ENCODE measurements at regions not wholly inside any gene's neighbourhood (a gene's known extent, or its start where the extent isn't known, plus 50 kb on each side); places are given as distances from the start of the nearest gene placed in this dataset.
A peak's percentile ranks its signal among the peaks of the same experiment; 100 is the strongest.
"Not testable (repeated sequence)": the region's sequence is repeated elsewhere in the genome, so short reads cannot be mapped to it uniquely, and the experiment has no call there.

DNA sequence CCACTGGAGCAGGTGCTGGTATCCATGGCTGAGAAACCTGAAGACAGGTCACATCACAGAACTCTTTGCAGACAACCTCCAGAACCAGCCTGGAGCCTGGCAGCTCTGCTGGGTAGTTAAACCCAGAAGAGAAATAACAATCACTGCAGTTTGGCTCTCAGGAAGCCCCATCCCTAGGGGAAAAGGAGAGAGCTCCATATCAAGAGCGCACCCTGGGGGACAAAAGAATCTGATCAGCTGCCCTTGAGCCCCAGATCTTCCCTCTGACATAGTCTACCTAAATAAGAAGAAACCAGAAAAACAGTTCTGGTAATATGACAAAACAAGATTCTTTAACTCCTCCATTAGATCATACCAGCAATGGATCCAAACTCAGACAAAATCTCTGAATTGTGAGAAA is 823.2 kb upstream of the FRG1 start:
- peak; percentile 6 for DNase-seq

DNA sequence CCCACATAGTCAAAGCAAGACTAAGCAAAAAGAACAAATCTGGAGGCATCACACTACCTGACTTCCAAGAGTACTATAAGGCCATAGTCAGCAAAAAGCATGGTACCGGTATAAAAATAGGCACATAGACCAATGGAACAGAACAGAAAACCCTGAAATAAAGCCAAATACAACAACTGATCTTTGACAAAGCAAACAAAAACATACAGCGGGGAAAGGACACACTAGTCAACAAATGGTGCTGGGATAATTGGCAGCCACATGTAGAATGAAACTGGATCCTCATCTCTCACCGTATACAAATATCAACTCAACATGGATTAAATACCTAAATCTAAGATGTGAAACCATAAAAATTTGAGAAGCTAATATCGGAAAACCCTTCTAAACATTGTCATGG is 819.3 kb upstream of the FRG1 start:
- DNase-seq = no peak

DNA sequence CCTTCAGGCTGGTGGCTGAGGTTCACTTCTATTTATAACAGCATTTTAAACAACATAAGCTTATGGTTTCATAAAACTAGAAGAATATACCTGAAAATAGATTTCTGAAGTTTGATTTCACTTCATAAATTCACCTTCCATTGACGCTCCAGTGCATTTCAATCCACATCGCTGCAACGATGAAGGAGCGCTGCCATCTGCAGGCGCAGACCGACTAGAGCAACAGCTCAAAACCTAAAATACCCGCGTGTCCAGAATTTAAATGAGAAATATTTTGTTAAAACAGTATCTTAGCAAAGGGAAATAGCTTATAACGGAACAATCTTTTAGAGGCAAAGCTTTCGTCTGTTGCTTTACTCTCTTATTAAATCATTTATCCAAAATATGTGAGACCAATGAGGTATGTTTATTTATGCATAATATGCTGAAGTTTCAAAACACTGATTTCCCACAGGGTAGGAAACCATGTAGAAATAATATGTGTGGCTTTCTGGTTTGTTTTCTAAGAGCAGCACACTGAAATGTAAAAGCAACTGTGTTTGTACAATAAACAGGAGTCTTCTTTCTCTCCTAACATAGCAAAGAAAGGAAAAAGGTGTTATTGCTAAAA is 816.4 kb upstream of the FRG1 start:
- peak; percentile 55 for DNase-seq

DNA sequence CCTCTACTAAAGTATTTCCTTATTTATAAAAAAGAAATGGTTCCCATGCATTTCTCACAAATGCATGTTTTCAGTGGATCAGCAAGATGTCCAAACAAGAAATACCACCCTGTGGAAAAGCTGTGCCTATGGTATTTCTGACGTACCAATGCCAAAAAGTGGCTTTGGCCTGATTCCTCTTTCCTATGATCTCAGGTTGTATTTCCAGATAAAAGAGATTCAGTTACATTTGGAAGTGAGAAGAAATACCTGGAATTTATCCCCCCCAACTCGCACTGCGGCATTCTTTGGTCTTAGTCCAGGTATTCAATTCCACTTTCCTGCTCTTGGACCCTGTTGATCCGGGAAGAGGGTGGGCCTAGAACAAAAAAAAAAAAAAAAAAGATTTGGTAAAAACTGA is 815.9 kb upstream of the FRG1 start:
- no peak for DNase-seq

- DNase-seq = no peak
Observed at GRCh38 chr4:189126040-189126439, 814.6 kb upstream of the FRG1 start.

DNA sequence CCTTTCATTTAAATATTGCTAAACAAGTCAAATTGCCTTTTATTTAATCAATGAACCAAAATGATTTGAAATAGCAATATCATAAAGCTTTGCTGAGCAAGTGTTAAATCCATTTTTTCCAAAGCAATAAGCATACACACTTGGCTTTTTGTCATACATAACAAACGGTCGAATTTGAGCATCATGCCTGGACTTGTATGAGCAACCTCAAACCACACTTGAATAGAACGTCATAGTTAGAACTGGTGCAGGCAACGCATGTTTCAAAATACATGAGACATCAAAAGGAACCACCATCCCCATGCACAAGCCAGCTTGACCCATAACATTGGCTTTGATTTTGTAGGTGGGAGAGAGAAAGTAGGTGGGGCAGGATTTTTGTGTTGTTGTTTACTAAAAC is 812.3 kb upstream of the FRG1 start:
- DNase-seq = no peak

GRCh38 chr4:189129044-189129694 is 811.5 kb upstream of the FRG1 start:
- no peak for DNase-seq

GRCh38 chr4:189131118-189131517 is 809.6 kb upstream of the FRG1 start:
- DNase-seq = no peak

GRCh38 chr4:189136462-189136861 is 804.2 kb upstream of the FRG1 start:
- DNase-seq = no peak

DNA sequence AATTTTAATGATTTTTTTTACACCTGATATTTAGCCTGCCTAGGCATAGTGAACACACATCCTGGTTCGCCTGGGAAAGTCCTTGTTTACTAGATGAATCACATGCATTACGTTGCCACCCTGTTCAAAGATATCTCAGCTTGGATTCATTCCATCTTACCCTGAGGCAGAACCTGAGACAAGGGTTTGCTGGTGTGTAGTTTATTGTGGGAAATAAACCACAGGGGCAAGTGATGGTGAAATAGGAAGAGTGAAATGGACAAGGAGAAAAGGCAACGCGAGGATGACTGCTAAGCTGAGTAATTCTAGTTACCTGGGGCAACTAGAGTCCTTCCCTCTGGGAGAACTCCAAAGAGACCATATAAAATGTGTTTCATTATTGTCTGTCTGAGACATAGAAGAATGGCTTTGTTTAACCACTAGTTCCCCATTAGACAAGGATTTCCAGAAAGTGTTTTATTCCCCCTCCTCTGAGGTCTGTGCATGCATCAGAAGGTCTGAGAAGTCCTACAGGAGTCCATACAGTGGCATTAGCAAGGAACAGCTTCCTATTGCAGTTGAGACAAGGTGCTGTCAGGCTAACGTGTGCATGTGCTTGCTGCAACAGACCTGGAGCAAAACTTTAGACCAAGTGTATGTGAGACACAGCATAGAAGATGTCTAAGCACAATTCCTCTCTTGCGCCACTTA is 797.3 kb upstream of the FRG1 start:
- DNase-seq = no peak

- no peak for DNase-seq
Observed at GRCh38 chr4:189147005-189147929, 793.4 kb upstream of the FRG1 start.

DNA sequence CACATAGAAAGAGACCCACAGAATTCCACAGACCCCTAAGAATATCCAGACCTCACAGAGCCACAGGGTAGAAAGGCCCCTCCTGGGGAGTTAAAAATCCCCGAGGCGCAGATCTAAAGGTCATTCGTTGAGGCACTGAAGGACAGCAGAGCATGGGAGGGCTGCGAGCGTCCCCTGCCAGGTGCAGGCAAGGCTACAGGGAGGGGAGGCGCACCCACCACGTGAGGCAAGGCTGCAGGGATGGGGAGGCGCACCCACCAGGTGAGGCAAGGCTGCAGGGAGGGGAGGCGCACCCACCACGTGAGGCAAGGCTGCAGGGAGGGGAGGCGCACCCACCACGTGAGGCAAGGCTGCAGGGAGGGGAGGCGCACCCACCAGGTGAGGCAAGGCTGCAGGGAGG is 785.6 kb upstream of the FRG1 start:
- not testable (repeated sequence) for DNase-seq

DNA sequence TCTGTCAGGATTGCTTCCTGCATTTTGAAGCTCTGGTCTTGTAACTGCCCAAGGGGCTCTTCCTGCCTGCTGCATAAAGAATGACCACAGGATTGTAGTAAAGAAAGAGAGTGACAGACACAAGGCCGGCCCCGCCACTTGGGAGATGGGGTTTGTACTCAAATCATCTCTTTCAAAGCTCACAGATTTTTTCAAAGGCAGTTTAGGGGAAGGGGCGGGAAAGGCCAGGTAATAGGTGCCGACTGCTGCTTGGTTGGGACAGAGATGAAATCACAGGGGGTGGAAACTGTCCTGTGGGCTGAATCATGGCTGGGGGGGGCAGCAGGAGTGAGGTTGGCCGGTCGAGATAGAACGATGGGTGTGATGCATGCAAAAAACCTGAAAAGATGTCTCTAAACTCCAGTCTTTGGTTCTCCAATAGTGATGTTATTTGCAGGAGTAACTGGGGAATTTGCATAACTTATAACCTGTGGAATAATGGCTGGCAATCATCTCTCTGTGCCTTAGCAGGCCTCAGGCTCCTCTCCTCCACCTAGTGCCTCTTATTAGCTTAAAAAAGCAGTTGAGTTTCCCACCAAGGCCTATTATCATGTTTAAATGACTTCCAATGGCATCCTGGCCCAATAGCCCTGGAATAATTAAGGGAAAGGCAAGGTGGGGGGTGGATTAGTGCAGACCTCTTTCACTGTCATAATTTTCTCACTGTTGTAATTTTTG is 778.4 kb upstream of the FRG1 start:
- DNase-seq = no peak

DNA sequence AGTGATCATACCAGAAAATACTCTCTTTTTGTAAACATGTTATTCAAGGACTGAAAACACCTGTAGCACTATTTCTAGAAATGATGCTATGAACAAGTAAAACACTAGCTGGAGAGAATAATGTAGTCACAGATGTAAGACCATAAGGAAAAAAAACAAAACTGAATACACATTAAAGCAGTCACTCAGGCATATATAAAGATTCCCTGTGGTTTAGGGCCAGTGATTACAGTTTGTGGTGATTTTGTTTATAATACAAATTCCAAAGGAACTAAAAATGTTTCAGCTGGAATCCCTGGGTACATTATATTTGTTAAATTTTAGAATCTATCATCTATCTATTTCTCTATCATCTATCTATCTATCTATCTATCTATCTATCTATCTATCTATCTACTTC is 777.8 kb upstream of the FRG1 start:
- DNase-seq = peak; percentile 4

DNA sequence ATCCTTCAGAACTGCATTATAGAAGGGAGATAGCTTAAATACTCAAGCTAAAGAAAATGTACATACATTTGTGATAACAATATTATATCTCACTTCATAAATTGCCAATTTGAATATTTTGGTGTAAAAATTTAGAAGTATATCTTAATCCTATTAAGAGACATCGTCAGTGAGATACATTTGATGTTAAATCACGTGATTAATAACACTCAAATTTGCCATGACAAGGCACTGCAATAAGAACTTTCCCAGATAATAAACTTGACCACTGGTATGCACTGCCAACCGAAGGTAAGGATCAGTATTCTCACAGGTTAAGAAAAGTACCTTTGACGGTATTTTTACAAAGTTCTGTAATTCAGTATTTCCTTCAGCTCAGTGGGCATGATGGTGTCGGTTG is 764.7 kb upstream of the FRG1 start:
- no peak for DNase-seq

DNA sequence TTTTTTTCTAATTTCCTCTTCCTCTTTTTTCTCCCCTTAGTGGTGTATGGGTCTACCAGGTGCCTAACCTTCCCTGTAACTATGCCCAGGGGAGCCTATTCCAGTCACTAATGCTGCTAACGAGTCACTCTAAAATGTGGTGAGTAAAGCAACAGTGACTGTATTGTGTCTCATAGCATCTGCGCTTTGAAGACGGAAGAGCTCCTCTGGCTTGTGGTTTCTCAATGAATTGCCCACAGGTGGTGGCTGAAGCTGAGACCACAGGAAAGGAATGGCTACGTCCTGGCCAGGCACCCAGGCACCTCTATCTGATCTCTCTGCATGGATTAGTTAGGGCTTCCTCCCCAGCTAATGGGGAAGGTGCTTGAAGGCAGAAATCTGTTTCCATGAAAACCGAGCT is 763.5 kb upstream of the FRG1 start:
- DNase-seq = peak; percentile 43

GRCh38 chr4:189178125-189178746 is 762.4 kb upstream of the FRG1 start:
- no peak for DNase-seq

GRCh38 chr4:189185810-189186432 is 754.8 kb upstream of the FRG1 start:
- no peak for DNase-seq

DNA sequence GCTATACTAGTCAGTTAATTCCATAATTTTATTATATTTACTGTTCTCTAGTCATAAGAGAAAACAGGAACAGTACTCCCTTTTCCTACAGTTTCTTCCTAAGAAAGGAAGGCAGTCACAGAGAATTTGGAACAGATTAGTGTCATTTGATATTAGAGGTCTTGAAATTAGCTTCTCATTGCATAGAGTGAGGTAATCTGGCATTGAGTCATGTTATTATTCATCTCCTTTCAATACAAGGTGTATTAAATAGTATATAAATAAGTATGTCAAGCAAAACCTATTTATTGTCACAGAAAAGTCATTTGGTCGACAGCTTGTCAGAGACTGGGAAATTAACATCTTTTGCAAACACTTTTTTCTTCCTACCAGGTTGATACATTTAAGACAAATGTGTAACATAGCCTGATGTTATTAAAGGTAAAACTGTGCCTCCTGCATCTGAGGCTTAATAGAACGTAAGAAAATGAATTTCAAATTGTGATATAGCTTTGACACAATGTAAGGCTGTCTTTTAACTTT is 753.1 kb upstream of the FRG1 start:
- DNase-seq = no peak

DNA sequence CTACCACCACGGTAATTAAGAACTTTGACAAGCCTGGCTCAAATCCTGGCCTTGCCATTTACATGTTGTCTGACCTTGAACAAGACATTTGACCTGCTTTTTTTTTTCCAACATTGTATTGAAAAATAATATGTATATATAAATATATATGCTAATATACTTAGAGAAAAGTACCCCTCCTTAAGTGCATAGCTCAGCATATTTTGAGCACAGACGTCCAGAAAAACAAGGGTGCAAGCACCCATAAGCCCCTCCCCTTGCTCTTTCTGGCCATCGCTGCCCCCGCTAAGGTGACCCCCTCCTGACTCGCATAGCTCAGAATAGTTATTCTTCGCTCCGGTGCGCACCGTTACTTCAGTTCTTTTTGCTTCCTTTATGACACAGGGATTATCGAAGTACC is 742.0 kb upstream of the FRG1 start:
- DNase-seq = no peak

DNA sequence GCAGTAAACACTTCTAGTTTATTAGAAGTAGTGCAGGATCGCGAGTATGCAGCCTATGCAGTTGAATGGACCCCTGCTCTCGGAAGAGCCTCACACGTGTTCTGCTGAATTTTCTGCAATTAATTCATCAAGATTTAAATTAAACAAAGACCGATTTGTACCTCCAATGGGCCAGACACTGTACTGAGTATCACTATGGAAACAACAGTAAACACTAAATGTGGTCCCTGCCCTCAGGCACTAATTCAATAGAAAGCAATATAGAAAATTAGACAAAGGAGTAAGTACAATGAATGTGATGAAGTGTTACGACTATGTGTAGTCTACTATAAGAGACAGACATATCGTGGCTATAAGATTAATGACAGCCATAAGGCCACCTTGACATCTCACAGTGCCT is 740.3 kb upstream of the FRG1 start:
- no peak for DNase-seq
